ENCODE measurements at regions not wholly inside any gene's neighbourhood (a gene's known extent, or its start where the extent isn't known, plus 50 kb on each side); places are given as distances from the start of the nearest gene placed in this dataset.

GRCh38 chr7:10696064-10696463 is 277.6 kb upstream of the PHF14 start:
- DNase-seq (ENCODE audit: low spot score) = no peak

- DNase-seq (ENCODE audit: low spot score) = no peak
Measured at GRCh38 chr7:10703059-10703458, 270.6 kb upstream of the PHF14 start.

GRCh38 chr7:10703981-10704380 is 269.7 kb upstream of the PHF14 start:
- no peak for DNase-seq (ENCODE audit: low spot score)

GRCh38 chr7:10704653-10705052 is 269.0 kb upstream of the PHF14 start:
- no peak for DNase-seq (ENCODE audit: low spot score)

- DNase-seq (ENCODE audit: low spot score) = no peak
Measured at GRCh38 chr7:10706875-10707493, 266.7 kb upstream of the PHF14 start.

- DNase-seq (ENCODE audit: low spot score) = no peak
Measured at GRCh38 chr7:10707519-10707918, 266.2 kb upstream of the PHF14 start.

- no peak for DNase-seq (ENCODE audit: low spot score)
Measured at GRCh38 chr7:10708447-10708846, 265.2 kb upstream of the PHF14 start.

GRCh38 chr7:10718768-10719167 is 254.9 kb upstream of the PHF14 start:
- DNase-seq (ENCODE audit: low spot score) = no peak

GRCh38 chr7:10720042-10720441 is 253.6 kb upstream of the PHF14 start:
- DNase-seq (ENCODE audit: low spot score) = no peak

- DNase-seq (ENCODE audit: low spot score) = no peak
Measured at GRCh38 chr7:10721289-10721688, 252.4 kb upstream of the PHF14 start.

GRCh38 chr7:10723832-10724231 is 249.8 kb upstream of the PHF14 start:
- DNase-seq (ENCODE audit: low spot score) = no peak

- no peak for DNase-seq (ENCODE audit: low spot score)
Measured at GRCh38 chr7:10724449-10724848, 249.2 kb upstream of the PHF14 start.

- DNase-seq (ENCODE audit: low spot score) = no peak
Measured at GRCh38 chr7:10727636-10728035, 246.0 kb upstream of the PHF14 start.

- no peak for DNase-seq (ENCODE audit: low spot score)
Measured at GRCh38 chr7:10731253-10731773, 242.4 kb upstream of the PHF14 start.

GRCh38 chr7:10733747-10734146 is 239.9 kb upstream of the PHF14 start:
- no peak for DNase-seq (ENCODE audit: low spot score)

- DNase-seq (ENCODE audit: low spot score) = no peak
Measured at GRCh38 chr7:10734595-10734994, 239.1 kb upstream of the PHF14 start.

GRCh38 chr7:10739401-10739800 is 234.3 kb upstream of the PHF14 start:
- no peak for DNase-seq (ENCODE audit: low spot score)

GRCh38 chr7:10740805-10741204 is 232.9 kb upstream of the PHF14 start:
- DNase-seq (ENCODE audit: low spot score) = no peak

GRCh38 chr7:10756981-10757380 is 216.7 kb upstream of the PHF14 start:
- DNase-seq (ENCODE audit: low spot score) = no peak

- no peak for DNase-seq (ENCODE audit: low spot score)
Measured at GRCh38 chr7:10759120-10759519, 214.6 kb upstream of the PHF14 start.

GRCh38 chr7:10767771-10768170 is 205.9 kb upstream of the PHF14 start:
- DNase-seq (ENCODE audit: low spot score) = no peak

- no peak for DNase-seq (ENCODE audit: low spot score)
Measured at GRCh38 chr7:10770176-10770575, 203.5 kb upstream of the PHF14 start.

- DNase-seq (ENCODE audit: low spot score) = no peak
Measured at GRCh38 chr7:10773430-10773829, 200.2 kb upstream of the PHF14 start.

Measured in CD4-positive, alpha-beta T cell treated with Interleukin-2 at 100 ng/mL for 4 hours (primary cell).